ENCODE measurements at regions not wholly inside any gene's neighbourhood (a gene's known extent, or its start where the extent isn't known, plus 50 kb on each side); places are given as distances from the start of the nearest gene placed in this dataset.

GRCh38 chr2:2913601-2914120 lies 464.0 kb downstream of the EIPR1 start:
- TF ChIP-seq CTCF (IDR thresholded peaks at IDR 0.05; ENCODE audit: low read depth, low read length, poor library complexity, severe bottlenecking) (no peak), EZH2phosphoT487 (IDR thresholded peaks at IDR 0.05; ENCODE audit: borderline replicate concordance, low read length) (no peak)

Measured in DOHH2 (cell line).